ENCODE measurements at regions not wholly inside any gene's neighbourhood (a gene's known extent, or its start where the extent isn't known, plus 50 kb on each side); places are given as distances from the start of the nearest gene placed in this dataset.

DNA sequence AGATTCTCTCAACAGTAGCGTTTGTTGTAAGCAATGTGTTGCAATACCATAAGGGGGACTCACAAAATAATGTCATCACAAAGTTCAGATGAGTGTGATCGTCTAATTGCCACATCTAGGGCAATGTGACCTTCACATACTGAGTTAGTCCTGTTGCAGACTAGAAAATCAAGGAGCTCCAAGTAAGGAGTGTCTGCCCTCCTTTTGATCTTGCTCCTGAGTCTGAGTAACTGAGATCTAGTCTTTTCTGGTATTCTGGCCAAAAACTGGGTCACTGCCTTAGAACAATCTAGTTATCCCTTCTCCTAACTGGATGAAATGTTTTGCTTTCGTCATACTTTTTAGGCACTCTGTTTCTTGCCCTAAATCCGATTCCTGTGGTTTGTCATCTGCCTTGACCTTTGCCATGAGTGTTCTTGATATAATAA lies 712.1 kb downstream of the CDH11 start:
- no peak for DNase-seq (ENCODE audit: low read depth)

DNA sequence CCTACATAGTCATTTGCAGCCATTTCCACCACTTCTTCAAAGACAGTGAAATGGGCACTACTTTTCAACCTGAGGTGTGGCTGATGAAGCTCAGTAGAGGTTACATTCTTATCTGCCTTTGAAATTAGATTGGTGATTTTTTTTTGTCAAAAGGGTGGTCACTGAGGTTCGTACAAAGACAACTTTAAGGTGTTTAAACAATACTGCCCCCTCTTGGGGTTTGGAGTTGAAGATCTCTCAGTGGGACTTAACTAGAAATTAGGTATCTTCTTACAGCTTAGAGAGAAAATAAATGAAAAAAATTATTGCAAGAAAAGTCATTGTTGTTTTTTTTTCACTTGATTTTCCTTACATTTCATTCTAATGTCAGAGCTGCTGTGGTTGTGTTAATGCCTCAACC lies 713.2 kb downstream of the CDH11 start:
- no peak for DNase-seq (ENCODE audit: low read depth)

DNA sequence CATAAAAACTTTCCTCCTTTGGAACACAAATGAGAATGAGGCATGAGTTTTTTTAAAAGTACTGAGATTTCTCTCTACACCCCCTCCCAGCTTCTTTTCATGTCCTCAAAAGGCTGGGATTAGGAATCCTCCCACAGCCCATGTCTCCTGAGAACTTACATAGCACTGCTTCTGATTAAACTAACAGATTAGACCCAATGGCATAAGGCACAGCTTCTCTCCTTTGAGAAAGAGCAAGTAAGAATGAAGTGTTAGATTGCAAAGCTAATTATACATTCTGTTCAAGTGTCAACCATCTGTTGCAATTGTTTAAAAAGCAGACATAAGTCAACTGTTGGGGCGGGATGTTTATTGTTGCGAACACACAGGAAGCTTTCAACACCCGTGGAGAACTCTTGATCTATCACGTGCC lies 715.1 kb downstream of the CDH11 start:
- DNase-seq (ENCODE audit: low read depth) = no peak

DNA sequence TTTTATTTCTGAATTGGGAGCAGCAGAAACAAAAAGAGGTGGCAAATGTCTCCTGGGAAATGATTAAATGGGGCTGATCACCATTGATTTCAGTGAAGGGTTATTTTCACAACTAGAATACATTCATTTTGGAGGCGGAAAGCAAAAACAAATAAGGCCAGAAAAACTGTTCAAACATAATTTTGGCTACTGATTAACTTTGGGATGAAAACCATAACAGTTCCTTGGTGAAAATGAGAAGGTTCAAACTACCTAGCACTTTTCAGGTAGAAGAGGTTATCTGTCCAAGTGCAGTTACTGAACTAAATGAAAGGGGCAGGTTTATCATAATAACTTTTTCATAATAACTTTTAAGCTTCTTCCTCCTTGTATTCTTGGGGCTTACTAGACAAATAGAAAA lies 718.5 kb downstream of the CDH11 start:
- no peak for DNase-seq (ENCODE audit: low read depth)

DNA sequence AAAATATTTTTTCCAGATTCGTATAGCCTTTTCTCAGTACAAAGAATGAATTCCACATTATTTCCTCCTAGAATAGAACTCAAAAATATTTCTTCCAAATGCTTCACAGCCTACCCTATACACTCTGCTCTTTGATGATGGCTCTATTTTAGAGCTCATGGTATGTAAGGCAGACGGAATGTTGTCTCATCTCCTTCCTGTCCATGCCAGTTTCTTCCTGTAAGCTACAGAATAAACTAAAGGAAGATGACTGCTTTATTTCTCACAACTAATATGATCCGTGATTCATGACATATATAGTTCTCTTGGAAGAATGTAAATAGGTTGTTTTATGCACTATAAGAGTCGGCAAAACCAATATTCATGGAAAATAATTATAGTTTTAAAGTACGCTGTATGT lies 723.1 kb downstream of the CDH11 start:
- DNase-seq (ENCODE audit: low read depth) = no peak

DNA sequence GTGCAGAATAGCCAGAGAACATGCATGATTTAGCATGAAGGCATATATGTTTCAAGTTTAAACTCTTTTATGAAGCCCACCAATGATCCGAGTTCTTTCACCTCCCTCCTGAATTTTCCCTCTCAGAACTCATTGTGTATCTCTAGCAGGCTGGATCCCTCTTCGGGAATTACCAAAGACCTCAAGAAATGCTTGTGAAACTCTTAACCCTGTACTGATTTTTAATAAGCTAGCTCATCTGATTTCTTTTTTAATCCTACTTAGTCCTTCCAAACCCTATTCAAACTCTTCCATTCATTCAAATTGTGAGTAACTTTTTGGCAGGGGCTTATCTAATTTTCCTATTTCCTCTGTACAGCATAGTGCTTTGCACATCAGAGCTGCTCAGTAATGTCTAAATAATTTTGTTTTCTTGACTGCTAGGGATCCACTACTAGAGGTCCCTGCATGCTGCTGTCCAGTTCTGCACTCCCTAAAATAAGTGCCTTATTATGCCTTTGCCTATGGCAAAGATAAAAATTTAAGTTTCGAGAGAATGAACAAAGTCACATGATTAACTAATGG lies 723.8 kb downstream of the CDH11 start:
- no peak for DNase-seq (ENCODE audit: low read depth)

DNA sequence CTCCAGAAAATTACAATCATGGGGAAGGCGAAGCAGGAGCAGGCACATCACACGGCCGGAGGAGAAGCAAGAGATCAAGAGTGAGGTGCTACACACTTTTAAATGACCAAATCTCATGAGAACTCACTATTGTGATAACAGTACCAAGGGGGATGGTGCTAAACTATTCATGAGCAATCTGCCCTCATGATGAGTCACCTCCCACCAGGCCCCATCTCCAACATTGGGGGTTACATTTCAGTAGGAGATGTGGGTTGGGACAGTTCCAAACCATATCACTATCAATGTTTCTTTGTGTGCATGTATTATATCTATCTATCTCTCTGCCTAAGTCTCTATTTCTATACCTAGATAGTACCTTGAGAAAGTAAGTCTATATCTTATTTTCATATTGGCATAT lies 724.8 kb downstream of the CDH11 start:
- no peak for DNase-seq (ENCODE audit: low read depth)

DNA sequence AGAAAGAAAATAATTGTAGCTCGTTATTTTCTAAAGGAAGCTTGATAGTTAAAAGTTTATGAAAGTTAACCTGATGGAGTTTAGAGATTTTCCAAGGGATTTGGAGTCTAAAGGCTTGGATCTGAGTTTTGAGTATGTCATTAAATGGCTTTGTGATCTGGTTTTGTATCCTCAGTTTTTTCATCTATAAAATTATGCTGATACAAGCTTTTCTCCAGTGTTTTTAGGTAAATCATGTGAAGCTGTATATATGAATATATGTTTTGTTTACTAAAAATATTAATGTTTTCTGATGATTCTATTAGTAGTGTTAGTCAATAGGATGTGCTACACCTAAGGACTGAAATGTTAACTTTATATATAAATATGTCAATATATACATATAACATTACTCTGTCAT lies 727.8 kb downstream of the CDH11 start:
- no peak for DNase-seq (ENCODE audit: low read depth)

DNA sequence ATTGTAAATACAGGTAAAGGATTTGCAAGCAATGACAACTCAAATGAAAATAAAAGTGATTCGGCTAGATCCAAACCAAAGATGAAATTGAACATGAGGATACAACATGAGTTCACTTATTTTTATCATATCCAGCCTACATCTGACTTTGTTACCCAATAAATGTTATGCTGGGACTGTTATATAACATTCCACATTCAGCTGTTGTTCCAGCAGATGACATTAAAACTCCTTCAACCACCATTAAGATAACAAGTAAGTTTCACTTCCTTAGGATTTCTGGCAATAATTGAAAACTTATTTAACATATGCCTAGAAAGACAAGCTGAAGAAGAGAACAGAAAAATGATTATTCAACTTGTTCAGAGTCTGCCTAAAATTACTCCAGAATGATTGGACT lies 729.4 kb downstream of the CDH11 start:
- DNase-seq (ENCODE audit: low read depth) = no peak

DNA sequence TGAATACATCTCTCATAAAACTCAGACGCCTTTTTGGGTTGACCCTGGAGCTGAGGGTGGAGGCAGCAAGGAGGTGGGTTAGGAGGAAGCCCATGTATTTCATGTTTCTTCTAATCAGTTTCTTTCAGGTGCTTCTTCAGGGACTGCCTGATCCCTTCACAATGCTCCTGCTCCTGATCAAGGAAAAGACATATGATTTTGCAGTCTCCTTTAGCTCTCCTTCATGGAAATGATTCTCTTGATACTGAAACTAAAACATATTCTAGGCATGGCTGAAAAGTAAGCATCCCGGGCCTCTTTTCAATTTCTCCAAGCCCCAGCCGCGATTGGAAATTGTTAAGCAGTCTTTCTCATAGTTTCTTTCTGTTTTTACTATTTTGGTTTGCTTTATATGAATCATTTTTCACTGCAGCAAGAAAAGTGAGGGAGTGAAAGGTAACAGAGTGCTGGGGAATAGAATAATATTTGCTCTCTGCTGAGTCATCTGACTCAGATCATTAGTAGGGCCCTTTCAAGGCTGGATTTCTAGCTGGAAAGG lies 730.7 kb downstream of the CDH11 start:
- DNase-seq (ENCODE audit: low read depth) = no peak

DNA sequence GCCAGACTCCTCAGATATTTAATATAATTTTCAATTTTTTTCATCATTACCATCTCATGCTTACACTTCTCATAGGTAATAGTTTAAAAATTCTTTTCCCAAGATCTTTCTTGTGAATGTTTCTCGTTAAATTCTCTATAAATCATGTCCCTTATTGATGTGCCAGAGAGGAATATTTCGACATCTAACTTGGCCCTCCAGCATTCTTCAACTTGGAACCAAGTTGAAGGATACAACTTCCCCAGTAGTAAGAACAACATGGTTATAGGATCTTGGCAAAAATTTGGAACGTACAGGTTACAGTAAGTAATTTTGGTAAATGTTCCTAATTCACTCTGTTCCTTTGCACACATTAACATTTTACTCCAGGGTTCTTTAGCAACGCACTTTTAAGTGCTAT lies 731.8 kb downstream of the CDH11 start:
- no peak for DNase-seq (ENCODE audit: low read depth)

DNA sequence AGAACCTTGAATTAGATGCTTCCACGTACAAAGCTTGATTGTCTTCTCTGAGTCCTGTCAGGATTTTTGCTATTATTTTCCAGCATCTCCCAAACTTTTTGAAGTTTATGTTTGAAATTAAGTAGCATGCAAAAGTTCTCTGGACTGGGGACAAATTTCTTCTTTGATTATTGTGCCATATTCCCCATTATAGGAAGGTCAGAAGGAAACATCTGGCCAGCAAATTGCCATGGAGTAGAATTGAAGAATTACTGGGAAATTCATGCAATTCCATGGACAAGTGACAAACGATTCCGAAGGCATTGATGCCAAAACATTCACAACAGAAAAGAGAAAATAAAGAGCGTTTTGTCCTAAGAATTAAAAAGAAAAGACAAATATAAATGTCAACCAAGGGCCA lies 737.2 kb downstream of the CDH11 start:
- no peak for DNase-seq (ENCODE audit: low read depth)

DNA sequence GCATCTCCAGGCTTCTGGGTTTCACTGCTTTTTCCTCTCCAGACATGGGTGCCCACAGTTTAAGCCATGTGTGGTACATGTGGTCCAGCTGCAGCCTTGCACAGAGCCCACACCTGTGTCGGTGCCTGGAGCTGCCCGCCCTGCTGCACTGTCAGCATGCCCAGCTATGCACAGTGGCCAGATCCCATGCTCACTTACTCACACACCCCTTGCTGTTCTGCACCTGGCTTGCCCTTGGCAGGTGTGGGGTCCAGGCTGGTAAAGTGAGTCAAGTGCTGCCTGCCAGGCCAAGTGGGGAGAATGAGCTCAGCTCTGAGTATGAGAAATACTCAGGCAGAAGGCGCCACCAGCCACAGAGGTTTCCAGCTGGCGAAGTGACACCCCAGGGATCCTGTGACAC lies 739.9 kb downstream of the CDH11 start:
- no peak for DNase-seq (ENCODE audit: low read depth)

DNA sequence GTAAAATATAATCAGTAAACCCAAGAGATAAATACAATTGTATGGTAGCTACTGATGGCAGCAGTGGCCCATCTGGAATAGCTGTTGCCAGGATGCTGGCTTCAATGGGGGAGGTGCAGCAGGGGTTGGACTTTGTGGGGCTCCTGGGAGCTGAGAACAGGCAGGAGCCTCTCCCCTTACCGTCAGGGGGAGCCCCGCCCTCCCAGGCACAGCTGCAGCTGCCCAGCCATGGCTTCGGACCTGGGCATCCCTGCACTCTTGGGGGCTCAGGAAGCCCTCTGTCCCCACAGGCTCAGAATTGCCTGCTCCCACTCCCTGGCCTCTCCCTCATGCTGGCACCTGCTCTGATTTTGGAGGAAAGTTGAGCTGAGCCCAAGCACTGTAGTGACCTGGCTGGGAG lies 741.1 kb downstream of the CDH11 start:
- DNase-seq (ENCODE audit: low read depth) = no peak

DNA sequence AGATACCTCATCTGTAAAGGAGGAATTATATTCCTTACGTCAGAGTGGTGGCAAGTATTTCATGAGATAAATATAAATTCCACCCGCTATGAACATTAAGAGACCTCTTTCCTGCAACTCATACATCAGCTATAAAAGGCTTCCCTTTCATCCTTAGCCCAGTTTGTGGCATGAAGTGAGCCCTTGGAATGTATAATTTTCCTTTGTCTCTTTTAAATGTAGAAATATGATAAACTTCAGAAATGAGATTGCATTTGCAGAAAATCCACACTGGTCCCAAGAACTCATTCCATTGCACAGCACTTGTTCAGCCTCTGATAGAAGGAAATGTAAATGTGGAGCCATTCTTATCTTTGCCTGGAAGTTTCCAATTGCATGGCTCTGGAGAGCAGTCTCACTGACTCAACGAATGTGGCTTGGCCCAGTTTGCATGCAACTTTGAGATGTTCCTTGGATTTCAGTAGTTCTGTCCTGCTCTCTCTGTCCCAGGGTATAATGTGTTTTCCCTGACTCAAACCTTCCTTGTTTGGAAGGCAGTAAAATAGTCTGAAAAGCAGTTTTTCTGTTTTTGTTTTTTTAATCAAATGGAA lies 746.4 kb downstream of the CDH11 start:
- DNase-seq (ENCODE audit: low read depth) = no peak

DNA sequence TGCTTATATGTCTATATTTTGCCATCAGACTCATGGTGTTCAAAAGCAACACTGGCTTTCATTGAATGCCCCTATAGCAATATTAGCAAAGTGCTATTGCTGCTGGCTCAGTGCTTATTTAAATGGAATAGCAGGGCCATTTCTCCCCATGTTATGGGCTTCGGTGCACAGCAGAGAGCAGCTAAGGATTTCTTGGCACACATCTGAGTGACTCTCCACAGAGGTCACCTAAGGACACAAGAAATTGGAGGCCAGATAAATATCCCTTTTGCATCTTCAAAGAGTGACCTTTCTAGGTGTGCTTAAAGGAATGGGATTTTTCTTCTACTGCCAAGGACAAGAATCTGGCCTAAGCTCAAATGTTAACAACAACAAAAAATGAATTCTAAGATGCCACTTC lies 751.8 kb downstream of the CDH11 start:
- DNase-seq (ENCODE audit: low read depth) = no peak

DNA sequence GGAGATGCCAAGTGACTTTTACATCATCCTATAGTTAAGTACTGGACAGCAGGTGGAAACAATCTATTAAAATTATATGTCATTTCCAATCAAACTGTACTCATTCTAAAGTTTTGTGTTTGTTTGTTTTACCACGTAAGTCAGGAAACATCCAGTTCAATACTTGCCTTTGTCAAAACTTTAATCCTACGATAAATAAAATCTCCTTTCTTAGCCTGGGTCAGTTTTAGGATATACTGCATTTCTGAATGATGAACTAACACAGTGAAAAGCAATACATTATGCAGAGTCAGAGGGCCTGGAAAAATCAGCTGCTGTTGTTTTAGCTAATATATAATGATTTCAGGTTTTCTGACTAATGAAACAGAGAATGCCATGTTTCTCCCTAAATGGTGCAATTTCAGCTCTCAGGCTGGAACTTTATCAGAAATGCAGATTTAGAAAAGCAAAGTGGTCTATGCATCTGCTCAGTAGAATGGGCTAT lies 756.4 kb downstream of the CDH11 start:
- DNase-seq (ENCODE audit: low read depth) = no peak

DNA sequence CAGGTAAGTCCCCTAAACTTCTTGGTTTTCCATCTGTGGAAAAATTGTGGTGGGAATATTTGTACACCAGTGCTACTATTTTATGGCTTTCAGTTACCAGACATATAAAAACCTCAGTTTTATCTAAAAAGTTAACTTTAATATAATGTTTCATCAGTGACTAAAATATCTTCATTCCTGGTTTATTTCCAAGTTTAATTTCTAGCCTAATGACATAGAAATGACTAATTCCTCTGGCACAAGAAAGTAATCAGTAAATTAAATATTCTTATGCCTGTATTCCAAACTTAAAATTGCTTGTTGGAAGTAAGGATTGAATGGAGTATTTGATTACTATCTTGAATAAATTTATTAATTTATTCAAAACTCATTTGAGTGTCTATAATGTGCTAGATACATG lies 757.0 kb downstream of the CDH11 start:
- no peak for DNase-seq (ENCODE audit: low read depth)

DNA sequence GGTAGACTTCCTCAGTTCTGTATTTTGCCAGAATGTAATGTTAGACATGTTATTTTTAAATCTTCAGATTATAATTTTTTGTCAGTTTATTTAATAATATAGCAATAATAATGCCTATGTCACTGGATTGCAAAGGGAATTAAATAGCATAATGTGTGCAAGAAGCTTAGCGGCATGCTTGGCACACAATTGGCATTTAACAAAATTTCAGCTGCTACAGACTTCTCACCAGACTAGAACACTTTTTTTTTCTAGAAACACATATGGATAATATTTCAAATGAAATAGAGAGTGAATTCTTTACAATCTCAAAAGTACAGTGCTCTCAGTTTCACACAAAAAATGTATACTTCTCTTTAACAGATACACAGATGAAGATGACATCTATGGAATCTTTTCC lies 757.4 kb downstream of the CDH11 start:
- no peak for DNase-seq (ENCODE audit: low read depth)

DNA sequence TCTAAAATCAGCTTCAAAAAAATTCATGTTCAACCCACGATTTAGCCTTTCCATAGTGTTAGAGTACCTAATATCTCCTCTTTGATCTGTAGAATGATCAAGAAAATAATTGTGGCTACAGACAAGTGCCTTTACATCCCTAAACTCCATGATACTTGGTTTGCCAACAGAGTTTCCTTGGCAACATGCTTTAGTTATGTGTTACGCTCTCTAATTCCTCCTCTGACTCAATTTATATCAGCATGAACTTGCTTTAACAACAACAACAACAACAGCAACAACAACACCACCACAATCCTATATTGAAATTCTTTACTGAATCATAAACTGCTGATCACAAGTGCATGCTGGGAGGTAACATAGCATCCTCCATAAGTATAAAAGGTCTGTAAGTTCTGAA lies 757.8 kb downstream of the CDH11 start:
- no peak for DNase-seq (ENCODE audit: low read depth)

DNA sequence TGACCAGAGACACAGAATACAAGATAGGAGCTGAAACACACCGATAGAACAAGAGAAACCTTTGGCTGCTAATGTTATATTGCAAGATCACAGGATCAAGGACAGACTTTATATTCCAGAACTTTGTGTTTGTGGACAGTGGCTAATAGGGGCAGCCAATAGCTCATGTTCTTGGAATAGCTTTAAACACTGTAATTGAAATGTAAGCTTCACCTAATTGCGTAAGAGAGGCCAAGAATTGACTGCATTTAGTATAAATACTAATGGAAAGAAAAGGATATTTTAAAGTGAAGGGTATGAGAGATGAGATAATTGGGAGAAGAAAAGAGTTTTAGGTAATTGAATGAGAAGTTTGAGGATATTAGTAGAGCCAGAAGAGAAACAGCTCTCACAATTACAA lies 758.8 kb downstream of the CDH11 start:
- DNase-seq (ENCODE audit: low read depth) = no peak

DNA sequence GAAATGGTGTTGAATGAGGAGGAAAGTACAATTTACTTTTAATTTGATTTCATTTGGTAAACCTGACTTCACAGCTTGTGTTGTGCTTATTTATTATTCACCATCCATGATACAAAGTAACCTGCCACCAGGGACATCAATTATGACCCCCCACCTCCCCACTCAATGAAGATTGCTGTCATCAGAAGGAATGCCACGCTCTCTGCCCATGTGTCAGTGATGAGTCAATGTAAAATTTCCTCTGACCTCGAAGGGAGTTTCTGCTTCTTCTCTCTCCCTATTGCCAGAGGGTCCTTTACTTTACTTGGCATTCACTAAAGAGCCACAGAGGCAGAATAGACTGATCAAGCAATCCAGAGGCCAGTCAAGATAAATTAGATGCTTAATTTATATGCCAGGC lies 759.7 kb downstream of the CDH11 start:
- no peak for DNase-seq (ENCODE audit: low read depth)

DNA sequence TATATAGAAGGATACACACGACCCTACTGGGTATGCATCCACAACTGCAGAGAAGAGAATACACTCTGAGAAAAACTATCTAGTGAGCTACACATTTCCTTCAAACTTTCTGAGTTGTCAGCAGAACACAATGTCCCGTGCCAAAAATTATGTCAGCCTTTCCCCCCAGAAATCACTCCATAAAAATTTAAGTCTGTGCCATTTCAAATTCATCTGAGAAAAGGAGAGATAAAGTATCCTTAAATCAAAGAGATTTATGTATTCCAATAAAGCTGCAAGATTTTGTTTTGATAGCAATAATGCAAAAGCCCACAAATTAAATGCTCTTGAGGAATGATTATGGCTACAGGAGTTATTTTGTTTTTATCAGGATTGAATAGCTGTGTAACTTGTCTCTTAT lies 760.1 kb downstream of the CDH11 start:
- DNase-seq (ENCODE audit: low read depth) = no peak

DNA sequence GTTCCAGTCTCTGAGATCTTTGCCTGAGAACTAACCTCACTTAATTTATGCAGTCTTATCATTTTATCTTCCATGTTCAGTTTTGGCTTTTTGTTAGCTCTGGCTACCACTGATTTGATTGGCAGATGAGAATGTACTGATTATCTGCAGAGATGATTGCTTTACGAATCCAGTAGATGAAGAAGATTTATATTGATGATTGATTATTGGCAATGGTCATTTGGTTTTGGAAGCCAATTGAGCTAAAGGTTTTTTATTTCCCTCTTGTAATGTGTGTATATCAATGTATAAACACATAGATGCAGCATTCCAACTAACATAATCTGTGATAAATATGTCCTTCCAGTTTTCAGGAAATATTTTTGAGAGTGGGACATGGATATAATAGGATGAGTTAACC lies 763.6 kb downstream of the CDH11 start:
- no peak for DNase-seq (ENCODE audit: low read depth)

All from GM04503 (cell line).